ENCODE measurements at regions not wholly inside any gene's neighbourhood (a gene's known extent, or its start where the extent isn't known, plus 50 kb on each side); places are given as distances from the start of the nearest gene placed in this dataset.

GRCh38 chr6:79420054-79420453 is 117.2 kb downstream of the LCA5 start (continued):
- TF ChIP-seq PATZ1 (CRISPR knock-in tag; IDR thresholded peaks at IDR 0.05; ENCODE audit: borderline replicate concordance), result no peak
- no peak for TF ChIP-seq TCF4 (CRISPR knock-in tag; IDR thresholded peaks at IDR 0.05; ENCODE audit: borderline replicate concordance)
- no peak for TF ChIP-seq ZFP3 (CRISPR knock-in tag; IDR thresholded peaks at IDR 0.05)
- TF ChIP-seq ZNF565 (CRISPR knock-in tag; conservative IDR thresholded peaks at IDR 0.05; ENCODE audit: low read depth), result no peak
- no peak for TF ChIP-seq ZFP30 (CRISPR knock-in tag; IDR thresholded peaks at IDR 0.05)
- TF ChIP-seq GLIS3 (CRISPR knock-in tag; IDR thresholded peaks at IDR 0.05), result no peak
- no peak for TF ChIP-seq ISL1 (CRISPR knock-in tag; IDR thresholded peaks at IDR 0.05)
- no peak for TF ChIP-seq CREB5 (CRISPR knock-in tag; IDR thresholded peaks at IDR 0.05; ENCODE audit: low read depth)
- TF ChIP-seq TOX (CRISPR knock-in tag; IDR thresholded peaks at IDR 0.05; ENCODE audit: borderline replicate concordance), result no peak

- no peak for ATAC-seq
- TF ChIP-seq CREB5 (CRISPR knock-in tag; IDR thresholded peaks at IDR 0.05; ENCODE audit: low read depth), result no peak
- TF ChIP-seq ZNF565 (CRISPR knock-in tag; conservative IDR thresholded peaks at IDR 0.05; ENCODE audit: low read depth), result no peak
- no peak for TF ChIP-seq CSDC2 (CRISPR knock-in tag; IDR thresholded peaks at IDR 0.05)
These were observed 120.3 kb downstream of the LCA5 start for GRCh38 chr6:79416931-79417330.

DNA sequence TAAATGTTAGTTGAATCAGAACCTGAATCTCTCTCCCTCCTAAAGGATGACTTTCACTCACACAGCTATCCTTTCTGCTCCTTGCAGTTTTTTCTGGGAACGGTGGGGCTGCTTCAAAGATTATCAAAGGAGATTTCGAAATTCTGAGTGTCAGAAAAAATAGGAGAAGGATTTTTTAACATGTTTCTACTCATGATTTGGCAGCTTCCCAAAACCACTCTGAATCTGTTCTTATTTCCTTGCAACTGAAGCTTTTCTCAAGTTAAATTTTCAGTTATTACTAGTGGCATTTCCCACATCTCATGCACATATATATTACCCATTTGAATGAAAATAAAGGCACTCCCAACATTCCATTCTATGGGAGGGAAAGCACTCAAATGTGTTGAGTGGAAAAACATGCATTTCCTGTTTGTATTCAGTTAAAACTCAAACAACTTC is 123.6 kb downstream of the LCA5 start:
- TF ChIP-seq CSRNP3 (CRISPR knock-in tag; IDR thresholded peaks at IDR 0.05) (no peak), CSDC2 (CRISPR knock-in tag; IDR thresholded peaks at IDR 0.05) (no peak), BACH2 (CRISPR knock-in tag; IDR thresholded peaks at IDR 0.05; ENCODE audit: borderline replicate concordance) (no peak), ZFP30 (CRISPR knock-in tag; IDR thresholded peaks at IDR 0.05) (no peak), TCF4 (CRISPR knock-in tag; IDR thresholded peaks at IDR 0.05; ENCODE audit: borderline replicate concordance) (no peak), PPARA (CRISPR knock-in tag; IDR thresholded peaks at IDR 0.05; ENCODE audit: borderline replicate concordance) (no peak), ZNF70 (CRISPR knock-in tag; IDR thresholded peaks at IDR 0.05) (no peak), ZNF8 (CRISPR knock-in tag; IDR thresholded peaks at IDR 0.05) (no peak), ESRRG (CRISPR knock-in tag; IDR thresholded peaks at IDR 0.05) (no peak), POU6F1 (CRISPR knock-in tag; IDR thresholded peaks at IDR 0.05; ENCODE audit: borderline replicate concordance, low read depth) (no peak), OSR1 (CRISPR knock-in tag; IDR thresholded peaks at IDR 0.05) (no peak)
- ATAC-seq, result no peak

DNA sequence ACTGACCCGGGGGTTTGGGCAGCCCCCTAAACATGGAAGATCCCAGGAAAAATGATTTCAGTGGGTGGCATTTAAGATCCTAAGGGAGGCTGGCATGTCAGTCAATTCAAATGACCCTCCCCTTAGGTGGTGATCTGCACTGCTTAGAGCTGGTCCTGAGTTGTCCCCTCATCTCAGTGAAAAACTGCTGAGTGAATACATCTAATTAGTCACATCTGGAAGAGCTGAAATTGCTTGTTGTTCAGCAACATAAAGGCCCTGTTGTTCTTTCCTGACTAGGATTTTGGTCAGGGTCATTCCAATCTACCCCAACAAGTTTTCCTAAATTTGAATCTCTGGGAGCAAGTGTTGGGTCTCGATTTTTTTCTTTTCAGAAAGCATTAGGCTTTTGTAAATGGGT is 126.4 kb downstream of the LCA5 start:
- no peak for ATAC-seq
- no peak for TF ChIP-seq ARNTL (CRISPR knock-in tag; IDR thresholded peaks at IDR 0.05; ENCODE audit: borderline replicate concordance, low read depth)
- TF ChIP-seq, protein P1, sequence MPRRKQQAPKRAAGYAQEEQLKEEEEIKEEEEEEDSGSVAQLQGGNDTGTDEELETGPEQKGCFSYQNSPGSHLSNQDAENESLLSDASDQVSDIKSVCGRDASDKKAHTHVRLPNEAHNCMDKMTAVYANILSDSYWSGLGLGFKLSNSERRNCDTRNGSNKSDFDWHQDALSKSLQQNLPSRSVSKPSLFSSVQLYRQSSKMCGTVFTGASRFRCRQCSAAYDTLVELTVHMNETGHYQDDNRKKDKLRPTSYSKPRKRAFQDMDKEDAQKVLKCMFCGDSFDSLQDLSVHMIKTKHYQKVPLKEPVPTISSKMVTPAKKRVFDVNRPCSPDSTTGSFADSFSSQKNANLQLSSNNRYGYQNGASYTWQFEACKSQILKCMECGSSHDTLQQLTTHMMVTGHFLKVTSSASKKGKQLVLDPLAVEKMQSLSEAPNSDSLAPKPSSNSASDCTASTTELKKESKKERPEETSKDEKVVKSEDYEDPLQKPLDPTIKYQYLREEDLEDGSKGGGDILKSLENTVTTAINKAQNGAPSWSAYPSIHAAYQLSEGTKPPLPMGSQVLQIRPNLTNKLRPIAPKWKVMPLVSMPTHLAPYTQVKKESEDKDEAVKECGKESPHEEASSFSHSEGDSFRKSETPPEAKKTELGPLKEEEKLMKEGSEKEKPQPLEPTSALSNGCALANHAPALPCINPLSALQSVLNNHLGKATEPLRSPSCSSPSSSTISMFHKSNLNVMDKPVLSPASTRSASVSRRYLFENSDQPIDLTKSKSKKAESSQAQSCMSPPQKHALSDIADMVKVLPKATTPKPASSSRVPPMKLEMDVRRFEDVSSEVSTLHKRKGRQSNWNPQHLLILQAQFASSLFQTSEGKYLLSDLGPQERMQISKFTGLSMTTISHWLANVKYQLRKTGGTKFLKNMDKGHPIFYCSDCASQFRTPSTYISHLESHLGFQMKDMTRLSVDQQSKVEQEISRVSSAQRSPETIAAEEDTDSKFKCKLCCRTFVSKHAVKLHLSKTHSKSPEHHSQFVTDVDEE (CRISPR knock-in tag; IDR thresholded peaks at IDR 0.05), result no peak
- TF ChIP-seq SNAI2 (CRISPR knock-in tag; IDR thresholded peaks at IDR 0.05), result no peak
- TF ChIP-seq ZNF8 (CRISPR knock-in tag; IDR thresholded peaks at IDR 0.05), result no peak
- no peak for TF ChIP-seq CSRNP3 (CRISPR knock-in tag; IDR thresholded peaks at IDR 0.05)
- no peak for TF ChIP-seq RARB (CRISPR knock-in tag; IDR thresholded peaks at IDR 0.05)
- no peak for TF ChIP-seq PATZ1 (CRISPR knock-in tag; IDR thresholded peaks at IDR 0.05; ENCODE audit: borderline replicate concordance)
- TF ChIP-seq ZC3H10 (CRISPR knock-in tag; IDR thresholded peaks at IDR 0.05), result no peak
- TF ChIP-seq ESRRG (CRISPR knock-in tag; IDR thresholded peaks at IDR 0.05), result no peak
